Pancreas (tissue), 10 donors: ENCODE measurements at regions not wholly inside any gene's neighbourhood (a gene's known extent, or its start where the extent isn't known, plus 50 kb on each side); places are given as distances from the start of the nearest gene placed in this dataset.

Source experiments
- ATAC-seq, 4 donors: fragments of 200-7000 bp; cut with Tn5 transposase; one replicate each; pipeline versions ENCODE4 v1.8.0 to v1.9.1; 2020; ENCODE audit warnings: mild to moderate bottlenecking in 4 of 4, moderate library complexity in 4 of 4
- DNase-seq, 6 donors: peaks; one replicate each; pipeline ENCODE4 v3.0.0-alpha.2; 2020
- FAIRE-seq: peaks from 2 replicates; lab custom pipeline; 2012; peaks lifted over from hg19 to GRCh38; lab: Jason Lieb, UNC
- H3K27ac ChIP-seq, 4 donors: fragments of 200-600 bp; sonication (generic); 1 replicate in 3 of 4; 2 replicates in 1 of 4; pipeline versions ENCODE4 v1.5.0 to v1.8.0; 2020
- H3K27me3 ChIP-seq, 4 donors: fragments of 200-600 bp; one replicate each; pipeline ENCODE4 v1.8.0; 2021
- H3K36me3 ChIP-seq, 3 donors: fragments of 200-600 bp; sonication (generic) in 1 of 3; one replicate each; pipeline versions ENCODE4 v1.5.0 to v1.8.0; 2020 to 2021
- H3K4me1 ChIP-seq, 3 donors: fragments of 200-600 bp; one replicate each; pipeline ENCODE4 v1.8.0; 2021
- H3K4me3 ChIP-seq, 4 donors: fragments of 200-600 bp; sonication (generic) in 2 of 4; one replicate each; pipeline versions ENCODE4 v1.5.0 to v1.8.0; 2020 to 2021
- H3K9me3 ChIP-seq, 4 donors: fragments of 200-600 bp; one replicate each; pipeline ENCODE4 v1.8.0; 2021
- WGBS, 2 donors: extraction: QIAGEN DNeasy Blood & Tissue Kit; methylation state at CpG; one replicate each; pipeline ENCODE4 v1.1.7; 2013; 5-methylcytosine and 5-hydroxymethylcytosine counted together
- intact Hi-C, 3 donors: fragments of 100-400 bp; cut with DNase I; formaldehyde crosslinking; loops; one replicate each; pipeline versions ENCODE4 v1.11.1 to v1.14.2; 2022
- TF ChIP-seq, protein P1 (sequence below), 4 donors: fragments of 200-600 bp; sonication (generic) in 3 of 4; IDR thresholded peaks; one replicate each; pipeline versions ENCODE4 v1.5.0 to v1.8.0; 2021; ENCODE audit warnings: antibody characterized with exemption in 4 of 4
- donor health status: healthy with polysubstance abuse.
- donor health status: DM: no; HTN: no; CAD: no; lungs with moderate emphysema.
- donor health status: DM: no; HTN: no; CAD: no.
- donor health status: control.
- donor health status: control.
- donor health status: Bipolar disorder and iron deficiency.
- donor health status: DM: yes; HTN: yes; CAD: no.
- donor health status: DM: no; HTN: no; CAD: no.
- donor health status: DM: no; HTN: no; CAD: no.
- donor health status: DM: yes; HTN: yes; CAD: no.

DNA sequence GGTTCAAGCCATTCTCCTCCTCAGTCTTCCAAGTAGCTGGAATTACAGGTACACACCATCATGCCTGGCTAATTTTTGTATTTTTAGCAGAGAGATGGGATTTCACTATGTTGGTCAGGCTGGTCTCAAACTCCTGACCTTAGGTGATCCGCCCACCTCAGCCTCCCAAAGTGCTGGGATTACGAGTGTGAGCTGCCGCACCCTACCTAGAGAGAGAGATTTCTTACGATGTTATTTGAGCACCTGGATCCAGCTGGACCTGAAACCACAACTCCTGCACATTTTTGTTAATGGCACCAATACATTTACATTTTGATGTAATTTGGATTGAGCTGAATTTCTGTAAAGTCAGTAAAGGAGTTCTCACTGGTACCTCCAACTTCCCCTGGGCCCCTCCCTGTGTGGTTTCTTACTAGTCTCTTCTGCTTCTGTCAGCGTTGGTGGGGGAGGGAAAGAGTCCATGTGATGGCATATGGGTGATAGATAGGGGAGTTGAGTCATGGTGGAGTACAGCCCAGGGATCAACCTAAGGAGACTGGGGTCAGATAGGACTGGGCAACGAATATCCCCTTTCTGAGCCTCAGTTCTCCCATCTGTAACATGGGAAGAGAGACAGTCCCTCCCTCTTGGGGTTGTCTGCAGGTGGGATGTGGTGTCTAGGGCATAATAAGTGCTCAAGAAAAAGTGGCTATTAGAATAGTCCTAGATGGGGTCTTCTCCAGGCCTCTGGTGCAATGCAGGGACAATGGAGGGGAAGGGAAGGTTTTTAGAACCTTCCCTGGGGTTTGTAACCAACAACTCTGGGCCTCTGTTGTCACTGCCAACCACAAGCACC is 83.3 kb upstream of the MED13L start:
- H3K27me3 ChIP-seq = no peaks in the 10 kb centered on the region
- no peak for ATAC-seq
- no peak for DNase-seq
- no peaks in the 10 kb centered on the region for H3K36me3 ChIP-seq
- H3K4me3 ChIP-seq = no peak overlapping the region
- intact Hi-C loops = no loop called here
- TF ChIP-seq, protein P1, sequence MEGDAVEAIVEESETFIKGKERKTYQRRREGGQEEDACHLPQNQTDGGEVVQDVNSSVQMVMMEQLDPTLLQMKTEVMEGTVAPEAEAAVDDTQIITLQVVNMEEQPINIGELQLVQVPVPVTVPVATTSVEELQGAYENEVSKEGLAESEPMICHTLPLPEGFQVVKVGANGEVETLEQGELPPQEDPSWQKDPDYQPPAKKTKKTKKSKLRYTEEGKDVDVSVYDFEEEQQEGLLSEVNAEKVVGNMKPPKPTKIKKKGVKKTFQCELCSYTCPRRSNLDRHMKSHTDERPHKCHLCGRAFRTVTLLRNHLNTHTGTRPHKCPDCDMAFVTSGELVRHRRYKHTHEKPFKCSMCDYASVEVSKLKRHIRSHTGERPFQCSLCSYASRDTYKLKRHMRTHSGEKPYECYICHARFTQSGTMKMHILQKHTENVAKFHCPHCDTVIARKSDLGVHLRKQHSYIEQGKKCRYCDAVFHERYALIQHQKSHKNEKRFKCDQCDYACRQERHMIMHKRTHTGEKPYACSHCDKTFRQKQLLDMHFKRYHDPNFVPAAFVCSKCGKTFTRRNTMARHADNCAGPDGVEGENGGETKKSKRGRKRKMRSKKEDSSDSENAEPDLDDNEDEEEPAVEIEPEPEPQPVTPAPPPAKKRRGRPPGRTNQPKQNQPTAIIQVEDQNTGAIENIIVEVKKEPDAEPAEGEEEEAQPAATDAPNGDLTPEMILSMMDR (IDR thresholded peaks at IDR 0.05) = no peak
- H3K9me3 ChIP-seq = no peaks in the 10 kb centered on the region
- no peak overlapping the region for H3K27ac ChIP-seq
- H3K4me1 ChIP-seq = peaks cover 6 to 18% (median 12%) of the 10 kb centered on the region in 3 donors
- FAIRE-seq = no peak
- 91 to 94% methylated on average over 6 of the region's 6 CpGs for WGBS, 2 donors

DNA sequence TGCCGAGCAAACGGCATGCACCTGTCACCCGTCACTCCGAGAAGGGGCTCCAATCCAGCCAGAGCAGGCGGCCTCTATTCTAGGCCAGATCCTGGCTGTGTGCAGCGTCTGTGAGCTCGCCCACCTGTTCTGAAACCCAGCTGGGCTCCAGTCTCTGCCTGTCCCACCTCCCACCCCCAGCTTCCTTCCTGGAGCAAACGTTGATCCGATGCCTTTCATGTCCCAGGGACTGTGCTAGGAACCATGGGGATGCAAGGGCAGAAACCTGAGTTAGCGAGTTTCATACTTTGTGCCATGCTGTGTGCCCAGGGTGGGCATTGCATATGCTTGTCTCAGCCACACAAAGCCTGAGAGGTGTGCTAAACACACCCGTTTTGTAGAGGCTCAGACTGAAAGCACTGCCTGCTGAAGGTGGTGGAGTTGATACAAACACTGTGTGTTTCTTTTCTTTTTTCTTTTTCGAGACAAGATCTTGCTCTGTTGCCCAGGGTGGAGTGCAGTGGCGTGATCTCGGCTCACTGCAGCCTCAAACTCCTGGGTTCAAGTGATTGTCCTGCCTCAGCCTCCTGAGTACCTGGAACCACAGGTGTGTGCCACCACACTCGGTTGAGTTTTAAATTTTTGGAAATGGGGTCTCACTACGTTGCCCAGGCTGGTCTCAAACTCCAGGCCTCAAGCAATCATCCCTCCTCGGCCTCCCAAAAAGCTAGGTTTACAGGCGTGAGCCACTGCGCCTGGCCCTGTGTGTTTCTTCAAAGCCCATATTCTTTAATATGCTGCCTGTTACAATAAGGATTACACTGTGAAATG is 84.1 kb upstream of the MED13L start:
- Histone ChIP-seq H3K9me3 (no peaks in the 10 kb centered on the region), H3K27me3 (no peaks in the 10 kb centered on the region), H3K4me1 (peaks cover 7 to 23% (median 17%) of the 10 kb centered on the region in 3 donors), H3K36me3 (no peaks in the 10 kb centered on the region), H3K27ac (no peak overlapping the region), H3K4me3 (no peak overlapping the region)
- no peak for ATAC-seq
- DNase-seq = peak in 1 of 6 donors; percentile 8
- FAIRE-seq = no peak
- TF ChIP-seq, protein P1 (IDR thresholded peaks at IDR 0.05) = no peak
- intact Hi-C loops = no loop called here
- WGBS, 2 donors = 84 to 86% methylated on average over 19 of the region's 19 CpGs

DNA sequence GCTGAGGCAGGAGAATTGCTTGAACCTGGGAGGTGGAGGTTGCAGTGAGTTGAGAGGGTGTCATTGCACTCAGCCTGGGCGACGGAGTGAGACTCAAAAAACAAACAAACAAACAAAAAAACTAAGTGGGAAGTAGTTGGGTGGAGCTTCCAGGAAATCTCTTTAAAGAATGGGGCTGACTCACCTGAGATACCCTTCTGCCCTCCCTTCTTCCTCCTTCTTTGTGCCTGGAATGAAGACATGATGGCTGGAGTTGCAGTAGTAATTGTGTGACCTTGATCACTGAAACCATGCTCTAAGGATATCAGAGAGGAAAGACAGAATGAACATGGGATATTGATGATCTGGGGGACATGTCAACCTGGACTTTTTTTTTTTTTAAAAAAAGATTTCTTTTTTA is 87.6 kb upstream of the MED13L start:
- no peaks in the 10 kb centered on the region for H3K36me3 ChIP-seq
- no peaks in the 10 kb centered on the region for H3K9me3 ChIP-seq
- peaks cover 6 to 17% (median 10%) of the 10 kb centered on the region in 3 donors for H3K4me1 ChIP-seq
- no peak overlapping the region for H3K4me3 ChIP-seq
- TF ChIP-seq, protein P1 (IDR thresholded peaks at IDR 0.05) = no peak
- intact Hi-C loops = no loop called here
- no peak for ATAC-seq
- FAIRE-seq = no peak
- 90% methylated on average over 2 of the region's 2 CpGs for WGBS, 2 donors
- H3K27ac ChIP-seq = no peak overlapping the region
- H3K27me3 ChIP-seq = no peaks in the 10 kb centered on the region
- no peak for DNase-seq

DNA sequence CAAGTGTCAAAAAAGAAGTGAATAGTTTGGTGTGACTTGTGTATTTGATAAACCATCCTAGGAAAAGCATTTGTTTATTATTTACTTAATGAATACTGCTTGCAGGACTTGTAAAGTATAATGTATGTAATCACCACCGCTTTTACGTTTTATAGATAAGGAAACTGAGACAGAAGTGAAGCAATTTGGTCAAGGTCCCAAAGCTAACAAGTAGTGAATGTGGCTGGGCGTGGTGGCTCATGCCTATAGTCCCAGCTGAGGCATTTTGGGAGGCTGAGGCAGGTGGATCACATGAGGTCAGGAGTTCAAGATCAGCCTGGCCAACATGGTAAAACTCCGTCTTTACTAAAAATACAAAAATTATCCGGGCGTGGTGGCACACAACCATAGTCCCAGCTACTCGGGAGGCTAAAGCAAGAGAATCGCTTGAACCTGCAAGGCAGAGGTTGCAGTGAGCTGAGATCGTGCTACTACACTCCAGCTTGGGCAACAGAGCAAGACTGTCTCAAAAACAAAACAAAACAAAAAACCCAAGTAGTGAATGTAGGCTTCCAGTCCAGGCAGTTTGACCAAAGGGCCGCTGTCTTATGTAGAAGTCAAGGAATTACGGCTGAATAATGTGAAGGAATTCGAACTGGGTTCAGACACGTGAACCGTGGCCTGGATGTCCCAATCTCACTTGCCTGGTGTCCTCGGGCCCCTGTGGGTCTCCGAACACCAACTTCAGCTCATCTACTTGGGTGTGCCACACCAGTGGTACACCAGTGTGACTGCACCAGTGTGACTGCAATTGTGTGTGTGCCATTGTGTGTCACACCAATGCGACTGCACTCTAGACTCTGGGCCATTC is 88.3 kb upstream of the MED13L start:
- peak overlapping the region in 1 of 4 donors; percentile 52 for H3K27ac ChIP-seq
- no peaks in the 10 kb centered on the region for H3K36me3 ChIP-seq
- no peak for ATAC-seq
- no peak for DNase-seq
- intact Hi-C loops = no loop called here
- TF ChIP-seq, protein P1 (IDR thresholded peaks at IDR 0.05) = no peak
- no peaks in the 10 kb centered on the region for H3K9me3 ChIP-seq
- 83% methylated on average over 17 of the region's 17 CpGs for WGBS, 2 donors
- peaks cover 6 to 17% (median 10%) of the 10 kb centered on the region in 3 donors for H3K4me1 ChIP-seq
- H3K27me3 ChIP-seq = no peaks in the 10 kb centered on the region
- no peak overlapping the region for H3K4me3 ChIP-seq
- FAIRE-seq = no peak
